A673 (cell line): ENCODE measurements at regions not wholly inside any gene's neighbourhood (a gene's known extent, or its start where the extent isn't known, plus 50 kb on each side); places are given as distances from the start of the nearest gene placed in this dataset.

Source experiments
- CTCF ChIP-seq: fragments of 300-800, 200-600 bp; sonication (generic); conservative IDR thresholded peaks from 2 replicates; pipeline ENCODE4 v1.5.1; 2017; ENCODE audit warnings: low read depth, mild to moderate bottlenecking, antibody characterized with exemption, low read length, moderate library complexity, mixed read lengths
- EZH2 ChIP-seq: fragments of 200-600 bp; sonication (generic); IDR thresholded peaks from 2 replicates; pipeline ENCODE4 v1.6.1; 2017; ENCODE audit warnings: borderline replicate concordance, low read depth, mild to moderate bottlenecking, mixed read lengths, antibody characterized with exemption, low read length; ENCODE audit not compliant: poor library complexity, severe bottlenecking

- TF ChIP-seq EZH2 (no peak), CTCF (no peak)
These were observed 117.5 kb upstream of the COL1A2 start for GRCh38 chr7:94277236-94277635.
